ENCODE measurements at regions not wholly inside any gene's neighbourhood (a gene's known extent, or its start where the extent isn't known, plus 50 kb on each side); places are given as distances from the start of the nearest gene placed in this dataset.

DNA sequence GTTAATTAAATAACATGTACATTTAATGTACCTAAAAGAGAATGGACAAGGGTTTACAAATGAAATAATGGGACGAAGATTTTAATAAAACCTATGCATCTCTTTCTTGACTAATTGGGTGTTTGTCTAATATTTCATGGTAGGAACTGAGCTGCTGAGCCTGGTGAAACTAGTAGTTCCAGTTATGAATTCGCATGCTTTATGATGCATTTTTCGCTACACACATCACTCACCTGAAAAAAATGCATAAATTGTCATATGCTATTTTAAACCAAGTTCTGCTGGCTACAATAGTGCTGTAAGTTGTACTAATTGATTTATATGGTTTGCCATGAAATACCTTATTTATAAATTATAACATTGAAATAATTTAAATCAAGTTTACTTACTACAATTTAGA, 806.8 kb upstream of the SLITRK5 start:
- no peak for TF ChIP-seq EZH2 (IDR thresholded peaks at IDR 0.05; ENCODE audit: insufficient read depth, poor library complexity, severe bottlenecking)
- TF ChIP-seq EZH2phosphoT487 (IDR thresholded peaks at IDR 0.05; ENCODE audit: insufficient read depth, low read depth), result no peak

All from GM23248 (cell line).